Neural progenitor cell (in vitro differentiated cells): ENCODE measurements at regions not wholly inside any gene's neighbourhood (a gene's known extent, or its start where the extent isn't known, plus 50 kb on each side); places are given as distances from the start of the nearest gene placed in this dataset.
"Not testable (repeated sequence)": the region's sequence is repeated elsewhere in the genome, so short reads cannot be mapped to it uniquely, and the experiment has no call there.

Experiments used
- DNase-seq: peaks from one replicate; pipeline ENCODE4 v3.0.0-alpha.2; 2016; ENCODE audit warnings: low spot score
- H2AFZ ChIP-seq: fragments of 200-600 bp; sonication (generic); replicated peaks from 2 replicates; pipeline ENCODE4 v1.6.1; 2016; ENCODE audit warnings: antibody characterized with exemption
- H3F3A ChIP-seq: fragments of 200-600 bp; sonication (generic); 2 replicates; pipeline ENCODE4 v1.6.1; 2016; ENCODE audit warnings: antibody characterized with exemption, low read depth
- H3K27ac ChIP-seq: fragments of 200-600 bp; sonication (generic); 2 replicates; pipeline ENCODE4 v1.5.1; 2016; ENCODE audit warnings: mild to moderate bottlenecking
- H3K27me3 ChIP-seq: fragments of 200-600 bp; sonication (generic); 2 replicates; pipeline ENCODE4 v1.6.1; 2016; ENCODE audit warnings: mild to moderate bottlenecking, moderate library complexity
- H3K36me3 ChIP-seq: fragments of 200-600 bp; sonication (generic); 2 replicates; pipeline ENCODE4 v1.5.1; 2016
- H3K4me1 ChIP-seq: fragments of 200-600 bp; sonication (generic); 2 replicates; pipeline ENCODE4 v1.6.1; 2016; ENCODE audit warnings: mixed run types
- H3K4me2 ChIP-seq: fragments of 200-600 bp; sonication (generic); 2 replicates; pipeline ENCODE4 v1.6.1; 2016
- H3K4me3 ChIP-seq: fragments of 200-600 bp; sonication (generic); 2 replicates; pipeline ENCODE4 v1.5.1; 2016
- H3K79me2 ChIP-seq: fragments of 200-600 bp; sonication (generic); 2 replicates; pipeline ENCODE4 v1.6.1; 2016; ENCODE audit warnings: low read depth
- H3K9ac ChIP-seq: fragments of 200-600 bp; sonication (generic); 2 replicates; pipeline ENCODE4 v1.6.1; 2016
- H3K9me3 ChIP-seq: fragments of 200-600 bp; sonication (generic); 2 replicates; pipeline ENCODE4 v1.5.1; 2016; ENCODE audit warnings: low read depth
- H4K20me1 ChIP-seq: fragments of 200-600 bp; sonication (generic); 2 replicates; pipeline ENCODE4 v1.6.1; 2016; ENCODE audit warnings: low read depth
- H3K27ac Mint-ChIP-seq: 3 replicates; pipeline ENCODE4 v1.8.0; 2021; ENCODE audit warnings: mixed read lengths
- H3K27me3 Mint-ChIP-seq: 2 replicates; pipeline ENCODE4 v1.8.0; 2022; ENCODE audit warnings: low read depth, mild to moderate bottlenecking, inconsistent platforms, moderate library complexity, mixed read lengths; ENCODE audit not compliant: insufficient read depth
- H3K36me3 Mint-ChIP-seq: 3 replicates; pipeline ENCODE4 v1.8.0; 2021; ENCODE audit warnings: mixed read lengths
- H3K4me1 Mint-ChIP-seq: 3 replicates; pipeline ENCODE4 v1.8.0; 2021; ENCODE audit warnings: mixed read lengths
- H3K4me3 Mint-ChIP-seq: 3 replicates; pipeline ENCODE4 v1.8.0; 2021; ENCODE audit warnings: mild to moderate bottlenecking, moderate library complexity, mixed read lengths
- H3K9me3 Mint-ChIP-seq: 3 replicates; pipeline ENCODE4 v1.8.0; 2020; ENCODE audit warnings: mixed read lengths
- EZH2 ChIP-seq: fragments of 200-600 bp; sonication (generic); IDR thresholded peaks from 2 replicates; pipeline ENCODE4 v1.6.1; 2017; ENCODE audit warnings: antibody characterized with exemption, mild to moderate bottlenecking, moderate library complexity
- EZH2phosphoT487 ChIP-seq: fragments of 200-600 bp; sonication (generic); IDR thresholded peaks from 2 replicates; pipeline ENCODE4 v1.6.1; 2017; ENCODE audit warnings: antibody characterized with exemption
- TF ChIP-seq, protein P1 (sequence below): fragments of 200-600 bp; sonication (generic); IDR thresholded peaks from 2 replicates; pipeline ENCODE4 v1.5.1; 2017; ENCODE audit warnings: antibody characterized with exemption, mild to moderate bottlenecking

DNA sequence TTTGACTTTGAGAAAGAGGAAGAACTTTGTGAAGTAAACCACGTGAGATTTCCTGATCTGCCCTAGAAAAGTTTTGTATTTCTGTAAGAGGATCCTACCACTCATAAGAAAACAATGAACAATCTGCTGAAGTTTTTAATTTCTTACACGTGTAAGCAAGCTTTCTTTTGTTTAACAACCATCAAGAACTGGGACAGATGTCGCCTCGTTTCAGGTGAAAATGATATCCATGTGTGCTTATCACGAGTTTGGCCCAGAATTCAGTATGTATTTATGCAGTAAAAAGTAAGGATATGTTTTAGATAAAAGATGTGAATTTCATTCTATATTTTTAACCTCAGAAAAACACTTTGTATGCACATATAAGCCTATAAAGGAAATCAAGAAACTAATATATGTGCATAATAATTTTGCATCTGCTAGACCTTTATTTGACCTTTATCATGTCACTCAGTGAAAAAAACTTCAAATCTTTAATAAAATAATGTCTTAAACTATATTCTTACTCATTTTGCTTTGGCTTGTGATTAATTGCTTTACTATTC, 56.9 kb upstream of the DHRS4 start:
- no peak overlapping the region for H3K4me3 Mint-ChIP-seq
- no peaks in the 10 kb centered on the region for H3K36me3 ChIP-seq
- no peak overlapping the region for H3K27ac ChIP-seq
- H3K79me2 ChIP-seq: no peaks in the 10 kb centered on the region
- H3K27me3 ChIP-seq: no peaks in the 10 kb centered on the region
- no peaks in the 10 kb centered on the region for H3F3A ChIP-seq
- H3K4me2 ChIP-seq: no peak overlapping the region
- H3K4me1 ChIP-seq: no peaks in the 10 kb centered on the region
- H3K36me3 Mint-ChIP-seq: no peaks in the 10 kb centered on the region
- peaks cover 16% of the 10 kb centered on the region for H3K9me3 Mint-ChIP-seq
- peaks cover 4% of the 10 kb centered on the region for H3K9me3 ChIP-seq
- TF ChIP-seq EZH2 (no peak), EZH2phosphoT487 (no peak)
- TF ChIP-seq, protein P1, sequence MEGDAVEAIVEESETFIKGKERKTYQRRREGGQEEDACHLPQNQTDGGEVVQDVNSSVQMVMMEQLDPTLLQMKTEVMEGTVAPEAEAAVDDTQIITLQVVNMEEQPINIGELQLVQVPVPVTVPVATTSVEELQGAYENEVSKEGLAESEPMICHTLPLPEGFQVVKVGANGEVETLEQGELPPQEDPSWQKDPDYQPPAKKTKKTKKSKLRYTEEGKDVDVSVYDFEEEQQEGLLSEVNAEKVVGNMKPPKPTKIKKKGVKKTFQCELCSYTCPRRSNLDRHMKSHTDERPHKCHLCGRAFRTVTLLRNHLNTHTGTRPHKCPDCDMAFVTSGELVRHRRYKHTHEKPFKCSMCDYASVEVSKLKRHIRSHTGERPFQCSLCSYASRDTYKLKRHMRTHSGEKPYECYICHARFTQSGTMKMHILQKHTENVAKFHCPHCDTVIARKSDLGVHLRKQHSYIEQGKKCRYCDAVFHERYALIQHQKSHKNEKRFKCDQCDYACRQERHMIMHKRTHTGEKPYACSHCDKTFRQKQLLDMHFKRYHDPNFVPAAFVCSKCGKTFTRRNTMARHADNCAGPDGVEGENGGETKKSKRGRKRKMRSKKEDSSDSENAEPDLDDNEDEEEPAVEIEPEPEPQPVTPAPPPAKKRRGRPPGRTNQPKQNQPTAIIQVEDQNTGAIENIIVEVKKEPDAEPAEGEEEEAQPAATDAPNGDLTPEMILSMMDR: no peak
- no peak overlapping the region for H2AFZ ChIP-seq
- H4K20me1 ChIP-seq: no peaks in the 10 kb centered on the region
- H3K4me1 Mint-ChIP-seq: no peaks in the 10 kb centered on the region
- no peak for DNase-seq
- H3K4me3 ChIP-seq: no peak overlapping the region
- H3K9ac ChIP-seq: no peak overlapping the region
- no peaks in the 10 kb centered on the region for H3K27me3 Mint-ChIP-seq
- H3K27ac Mint-ChIP-seq: no peak overlapping the region

DNA sequence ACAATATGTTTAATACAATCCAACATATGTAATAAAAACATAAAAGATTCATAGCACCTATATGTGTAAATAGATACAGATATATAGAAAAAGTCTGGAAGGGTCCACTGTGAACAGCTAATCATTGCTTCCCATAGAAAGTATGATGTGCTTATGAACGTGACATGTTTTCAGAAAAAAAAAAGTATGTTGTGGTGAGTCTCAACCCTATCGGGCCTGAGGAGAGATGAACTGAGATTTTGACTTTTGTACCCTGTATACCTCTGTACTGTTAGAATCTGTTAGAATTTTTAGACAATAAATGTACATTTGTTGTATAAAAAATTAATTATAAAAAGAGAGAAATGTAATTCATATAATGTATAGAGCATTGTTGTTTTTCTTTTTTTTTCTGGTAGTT, 56.3 kb upstream of the DHRS4 start:
- peaks cover 16% of the 10 kb centered on the region for H3K9me3 Mint-ChIP-seq
- not testable (repeated sequence) for H3K27me3 Mint-ChIP-seq

DNA sequence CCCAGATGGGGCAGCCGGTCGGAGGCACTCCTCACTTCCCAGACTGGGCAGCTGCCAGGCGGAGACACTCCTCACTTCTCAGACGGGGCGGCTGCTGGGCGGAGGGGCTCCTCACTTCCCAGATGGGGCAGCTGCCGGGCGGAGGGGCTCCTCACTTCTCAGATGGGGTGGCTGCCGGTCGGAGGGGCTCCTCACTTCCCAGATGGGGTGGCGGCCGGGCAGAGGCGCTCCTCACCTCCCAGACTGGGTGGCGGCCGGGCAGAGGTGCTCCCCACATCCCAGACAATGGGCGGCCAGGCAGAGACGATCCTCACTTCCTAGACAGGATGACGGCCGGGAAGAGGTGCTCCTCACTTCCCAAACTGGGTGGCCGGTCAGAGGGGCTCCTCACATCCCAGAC, 55.2 kb upstream of the DHRS4 start:
- H3K9me3 Mint-ChIP-seq: peaks cover 16% of the 10 kb centered on the region

More for the DNA sequence above, 56.3 kb upstream of the DHRS4 start:
- H3K27ac ChIP-seq, H3K9ac ChIP-seq, H3K4me3 ChIP-seq, H2AFZ ChIP-seq, H3K36me3 ChIP-seq, DNase-seq, H3K9me3 ChIP-seq, H3K4me1 ChIP-seq, H3K4me3 Mint-ChIP-seq, H3K27me3 ChIP-seq, H3F3A ChIP-seq, H3K4me1 Mint-ChIP-seq, H3K36me3 Mint-ChIP-seq, H3K27ac Mint-ChIP-seq, H3K79me2 ChIP-seq, H3K4me2 ChIP-seq, H4K20me1 ChIP-seq: not testable (repeated sequence)

DNA sequence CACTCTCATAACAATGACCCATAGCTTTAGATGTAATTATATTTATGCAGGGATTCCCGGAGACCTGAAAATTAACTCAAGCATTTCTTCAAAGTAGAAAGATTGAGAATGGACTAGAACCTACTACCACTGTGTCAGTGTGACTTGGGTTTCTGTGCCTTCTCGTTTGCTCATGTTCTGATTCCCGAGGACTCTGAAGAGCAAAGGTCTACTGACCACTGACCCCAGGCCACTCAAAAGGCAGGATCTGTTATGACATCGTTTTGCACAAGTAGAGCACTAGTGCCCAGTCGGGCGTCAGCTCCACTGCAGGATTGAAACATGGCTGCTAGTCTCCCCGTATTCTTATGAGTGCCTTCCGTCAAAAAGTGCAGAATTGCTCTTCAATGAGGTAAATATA, 53.8 kb upstream of the DHRS4 start:
- H3K4me2 ChIP-seq: no peak overlapping the region
- Mint-ChIP-seq H3K4me3 (no peak overlapping the region), H3K36me3 (no peaks in the 10 kb centered on the region), H3K9me3 (peaks cover 16% of the 10 kb centered on the region), H3K27ac (no peak overlapping the region), H3K27me3 (peaks cover 3% of the 10 kb centered on the region), H3K4me1 (no peaks in the 10 kb centered on the region)
- TF ChIP-seq EZH2: no peak
- no peak for TF ChIP-seq EZH2phosphoT487
- TF ChIP-seq, protein P1: no peak
- no peaks in the 10 kb centered on the region for H3K4me1 ChIP-seq
- no peak for DNase-seq
- H3K4me3 ChIP-seq: no peak overlapping the region
- no peaks in the 10 kb centered on the region for H3K27me3 ChIP-seq
- H3K79me2 ChIP-seq: no peaks in the 10 kb centered on the region
- H3F3A ChIP-seq: no peaks in the 10 kb centered on the region
- peaks cover 4% of the 10 kb centered on the region for H3K9me3 ChIP-seq
- no peak overlapping the region for H3K27ac ChIP-seq
- H3K9ac ChIP-seq: no peak overlapping the region
- no peaks in the 10 kb centered on the region for H4K20me1 ChIP-seq
- no peaks in the 10 kb centered on the region for H3K36me3 ChIP-seq
- no peak overlapping the region for H2AFZ ChIP-seq

More for the DNA sequence above, 55.2 kb upstream of the DHRS4 start:
- DNase-seq, H3K4me1 ChIP-seq, H4K20me1 ChIP-seq, H3K4me2 ChIP-seq, H3K36me3 ChIP-seq, H3K4me3 Mint-ChIP-seq, H2AFZ ChIP-seq, H3K9me3 ChIP-seq, H3F3A ChIP-seq, H3K27me3 Mint-ChIP-seq, H3K27ac Mint-ChIP-seq, H3K9ac ChIP-seq, H3K27ac ChIP-seq, H3K36me3 Mint-ChIP-seq, H3K4me1 Mint-ChIP-seq, H3K79me2 ChIP-seq, H3K4me3 ChIP-seq, H3K27me3 ChIP-seq: not testable (repeated sequence)
